DMS53 treated with DMSO at 0.1 percent for 48 hours (cell line): ENCODE measurements at regions not wholly inside any gene's neighbourhood (a gene's known extent, or its start where the extent isn't known, plus 50 kb on each side); places are given as distances from the start of the nearest gene placed in this dataset.
"Not testable (repeated sequence)": the region's sequence is repeated elsewhere in the genome, so short reads cannot be mapped to it uniquely, and the experiment has no call there.

ENCODE experiments used
- DNase-seq: peaks from one replicate; lab custom pipeline; 2025; ENCODE audit not compliant: unreplicated experiment; lab: John Stamatoyannopoulos, UW

GRCh38 chr7:130942211-130942964 lies 208.4 kb upstream of the KLF14 start:
- peak; percentile 70 for DNase-seq

- DNase-seq, result peak; percentile 72
These were observed 209.4 kb upstream of the KLF14 start for GRCh38 chr7:130943336-130943901.

DNA sequence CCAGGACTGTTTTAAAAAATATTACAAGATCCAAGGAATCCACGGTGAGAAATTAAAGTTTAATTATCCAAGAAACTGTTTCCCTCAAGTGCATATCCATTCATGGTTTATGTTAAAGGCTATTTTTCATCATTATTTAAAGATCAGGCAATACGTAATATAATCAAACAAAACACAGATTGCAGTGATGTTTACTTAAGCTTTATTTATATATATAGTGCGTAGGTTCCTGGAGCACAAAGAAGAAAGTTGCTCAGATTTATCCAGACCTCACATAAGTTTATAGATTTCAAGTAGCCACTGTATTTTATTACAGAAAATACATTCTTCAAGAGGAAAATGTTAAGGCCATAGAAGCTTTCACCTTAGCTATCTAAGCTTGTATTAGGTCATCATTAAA lies 210.0 kb upstream of the KLF14 start:
- DNase-seq, result no peak

- DNase-seq, result no peak
These were observed 211.0 kb upstream of the KLF14 start for GRCh38 chr7:130944997-130945396.

DNA sequence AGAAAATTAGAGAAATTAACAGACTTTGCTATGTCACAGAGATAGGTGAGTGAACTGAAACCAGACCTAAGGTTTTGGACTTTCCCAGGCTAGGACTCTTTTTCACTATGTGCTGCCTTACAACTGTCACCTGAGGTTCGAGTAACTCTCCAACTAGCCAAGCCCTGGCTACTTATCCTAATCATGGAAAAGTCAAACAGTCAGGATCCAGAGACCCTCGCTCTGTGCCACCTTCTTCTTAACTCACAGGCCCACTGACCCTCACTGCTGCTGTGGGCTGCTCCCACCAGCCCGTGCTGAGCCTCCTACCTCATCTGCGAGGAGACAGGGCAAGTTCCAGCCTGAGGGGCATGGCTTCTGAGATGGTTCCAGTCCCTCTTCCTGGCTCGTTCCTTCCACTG lies 211.4 kb upstream of the KLF14 start:
- no peak for DNase-seq

GRCh38 chr7:130946114-130946513 lies 212.1 kb upstream of the KLF14 start:
- no peak for DNase-seq

GRCh38 chr7:130947792-130948580 lies 214.0 kb upstream of the KLF14 start:
- DNase-seq, result no peak

DNA sequence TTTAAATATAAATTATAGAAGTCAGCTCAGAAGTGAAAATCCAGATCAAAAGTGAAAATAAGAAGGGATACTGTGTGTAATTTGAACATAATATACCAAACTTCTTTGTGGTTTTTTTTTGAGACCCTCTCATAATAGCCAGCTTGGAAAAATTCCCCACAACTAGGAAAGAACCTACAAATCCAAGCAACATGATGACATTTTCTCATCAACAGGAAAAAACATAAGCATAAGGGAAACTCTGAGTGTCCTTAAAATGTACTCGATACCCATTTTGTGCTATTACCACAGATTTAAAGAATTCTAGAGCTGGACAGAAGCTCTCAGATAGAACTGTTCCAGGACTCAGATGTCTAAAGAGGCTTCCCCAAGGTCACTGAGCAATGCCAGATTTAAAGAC lies 214.8 kb upstream of the KLF14 start:
- DNase-seq, result no peak

DNA sequence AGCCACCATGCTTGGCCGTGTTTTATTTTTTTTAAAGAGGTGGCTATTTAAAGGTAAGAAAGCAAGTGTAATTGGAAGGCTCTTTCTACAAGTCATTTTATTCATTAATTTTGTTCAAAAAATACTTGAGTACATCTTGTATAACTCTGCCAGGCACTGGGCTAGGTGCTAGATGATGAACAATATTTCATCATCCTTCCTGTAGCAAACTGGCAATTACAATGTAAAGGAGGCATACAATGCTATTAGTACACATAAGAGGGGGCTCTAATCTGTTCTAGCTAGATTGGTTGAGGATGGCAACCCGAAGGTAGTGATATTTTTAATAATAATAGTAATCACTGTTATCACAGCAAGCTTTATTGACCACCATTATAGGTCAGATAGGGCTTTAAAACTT lies 215.5 kb upstream of the KLF14 start:
- DNase-seq, result no peak

- DNase-seq, result no peak
These were observed 216.0 kb upstream of the KLF14 start for GRCh38 chr7:130950054-130950453.

- DNase-seq, result no peak
These were observed 216.7 kb upstream of the KLF14 start for GRCh38 chr7:130950741-130951140.

DNA sequence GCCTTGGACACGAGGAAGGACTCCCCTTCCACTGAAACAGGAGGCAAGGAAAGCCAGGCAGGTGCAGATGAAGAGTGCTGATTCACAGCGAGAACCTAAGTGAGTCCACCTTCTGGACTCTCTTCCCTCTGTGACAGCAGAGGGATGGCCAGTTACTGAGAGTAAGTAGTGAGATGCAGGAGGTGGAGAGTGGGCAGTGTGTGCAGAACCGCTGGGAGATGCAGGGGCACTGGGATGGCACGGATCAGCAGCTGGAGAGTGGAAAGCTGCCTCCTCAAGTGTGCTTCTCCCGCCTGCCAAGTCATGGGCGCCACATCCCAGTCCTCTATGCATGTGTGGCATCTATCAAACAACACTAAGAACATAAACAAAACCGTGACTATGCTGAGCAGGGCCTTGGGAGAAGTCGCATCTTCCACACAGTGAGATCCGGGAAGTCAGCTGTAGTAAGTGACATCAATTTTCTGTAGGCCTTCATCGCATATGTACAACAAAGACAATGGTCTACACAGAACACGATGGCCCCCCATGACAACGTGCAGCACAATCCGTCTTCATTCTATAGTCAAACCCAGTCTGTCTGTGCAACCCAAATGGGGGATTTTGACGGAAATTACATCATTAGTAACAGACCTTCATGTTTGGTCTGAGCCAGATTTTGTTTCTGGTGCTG lies 217.4 kb upstream of the KLF14 start:
- no peak for DNase-seq

DNA sequence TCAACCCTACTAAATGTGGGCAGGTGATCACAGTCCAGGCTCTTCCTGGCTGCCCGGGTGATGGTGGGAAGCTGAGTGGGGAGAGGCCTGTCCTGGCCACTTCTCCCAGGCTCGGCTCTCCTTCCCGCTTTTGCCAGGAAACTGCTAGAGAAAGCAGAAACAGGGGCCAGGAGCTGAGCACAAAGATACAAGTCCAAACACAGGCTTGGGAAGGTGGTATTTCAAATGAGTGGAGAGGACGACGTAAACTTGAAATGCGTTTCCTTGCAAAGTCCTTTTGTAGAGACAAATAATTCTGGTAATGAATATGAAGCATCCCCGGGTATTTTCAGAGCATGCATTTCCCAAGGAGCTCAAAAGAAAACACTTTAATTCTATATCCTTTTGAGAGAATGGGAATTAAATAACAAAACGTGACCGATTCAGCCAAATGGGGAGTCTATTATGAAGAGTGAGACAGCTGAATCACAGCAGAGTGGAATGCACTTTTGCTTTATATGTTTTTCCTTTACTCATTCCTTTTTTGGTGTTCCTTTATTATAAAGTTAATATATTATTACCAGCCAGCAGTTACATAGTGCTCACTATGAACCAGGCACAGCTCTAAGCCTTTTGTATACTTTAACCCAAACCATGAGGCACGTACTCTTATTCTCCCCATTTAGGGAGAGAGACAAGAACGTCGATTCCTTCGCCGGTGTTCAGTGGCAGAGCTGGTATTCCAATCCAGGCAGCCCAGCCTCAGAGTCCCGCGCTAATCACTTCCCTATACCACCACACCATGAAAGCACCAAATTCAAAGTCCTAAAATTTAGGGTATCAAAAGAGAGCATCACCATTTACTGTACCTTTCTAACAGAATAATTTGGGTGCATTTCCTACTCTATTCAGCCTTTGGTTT lies 218.2 kb upstream of the KLF14 start:
- no peak for DNase-seq

- DNase-seq, result no peak
These were observed 219.2 kb upstream of the KLF14 start for GRCh38 chr7:130953196-130953595.

- DNase-seq, result no peak
These were observed 221.0 kb upstream of the KLF14 start for GRCh38 chr7:130954918-130955564.

DNA sequence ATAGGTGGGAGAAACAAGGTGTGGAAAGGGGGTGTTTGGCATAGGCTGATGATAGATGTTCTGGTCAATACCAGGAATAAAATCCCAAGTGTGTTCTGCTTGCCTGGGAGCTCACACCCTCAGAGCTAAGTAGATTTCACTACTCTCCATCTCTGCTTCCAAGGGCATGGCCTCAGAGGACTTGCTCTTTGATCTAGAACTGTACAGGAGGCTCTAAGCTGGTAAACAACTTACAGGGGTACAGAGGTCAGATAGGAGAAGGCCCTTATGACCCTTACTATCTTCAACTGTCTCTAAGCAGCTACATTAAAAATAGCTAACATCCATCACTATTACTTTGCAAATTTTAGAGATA lies 221.5 kb upstream of the KLF14 start:
- no peak for DNase-seq

DNA sequence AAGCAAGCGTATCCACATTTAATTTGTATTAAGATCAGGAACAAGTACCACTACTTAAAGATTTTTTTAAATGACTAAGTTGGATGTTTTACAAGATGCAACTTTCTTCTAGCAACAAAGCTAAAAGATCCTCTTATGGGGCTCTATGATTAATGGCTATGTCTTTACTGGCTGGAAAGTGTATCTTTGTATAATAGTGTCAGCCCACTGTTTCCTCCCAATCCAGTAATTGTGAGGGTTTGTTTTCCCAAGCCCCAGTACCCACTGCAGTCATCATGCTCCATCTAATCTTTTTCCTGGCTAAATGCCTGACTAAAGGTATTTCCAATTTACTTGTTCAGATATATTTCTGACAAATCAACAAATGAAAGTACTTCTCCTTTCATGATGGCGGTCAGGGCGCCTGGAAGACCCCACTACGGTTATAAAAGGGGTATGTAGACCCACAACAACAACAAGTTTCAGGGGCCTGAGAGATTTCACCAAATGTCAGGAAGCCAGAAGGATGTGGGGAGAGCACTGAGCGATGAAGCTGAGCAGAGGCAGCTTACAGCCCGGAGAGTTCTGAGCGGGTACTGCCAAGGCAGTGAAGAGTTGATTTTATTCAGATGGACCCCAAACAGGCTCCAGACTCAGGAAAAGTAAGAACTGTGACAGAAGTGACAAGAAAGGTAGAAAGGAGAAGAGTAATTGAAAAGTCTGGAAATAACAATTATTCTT lies 222.6 kb upstream of the KLF14 start:
- no peak for DNase-seq

DNA sequence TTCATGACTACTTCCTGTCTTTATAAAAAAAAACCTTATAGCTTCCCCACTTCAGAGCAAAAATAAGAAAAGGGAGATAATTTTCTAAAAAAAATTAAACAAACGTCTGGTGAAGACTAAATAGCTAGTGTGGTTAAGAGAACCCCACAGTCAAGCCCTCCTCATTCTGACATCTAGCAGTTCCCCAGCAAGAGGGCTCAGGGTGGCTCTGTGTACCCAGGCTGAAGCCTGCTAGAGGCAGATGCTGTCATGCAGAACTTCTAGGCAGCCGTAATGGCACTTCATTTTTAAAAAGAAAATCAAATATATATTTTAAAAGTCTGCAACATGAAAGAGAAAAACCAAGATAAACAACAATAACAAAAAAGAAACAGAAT lies 223.1 kb upstream of the KLF14 start:
- DNase-seq, result no peak

DNA sequence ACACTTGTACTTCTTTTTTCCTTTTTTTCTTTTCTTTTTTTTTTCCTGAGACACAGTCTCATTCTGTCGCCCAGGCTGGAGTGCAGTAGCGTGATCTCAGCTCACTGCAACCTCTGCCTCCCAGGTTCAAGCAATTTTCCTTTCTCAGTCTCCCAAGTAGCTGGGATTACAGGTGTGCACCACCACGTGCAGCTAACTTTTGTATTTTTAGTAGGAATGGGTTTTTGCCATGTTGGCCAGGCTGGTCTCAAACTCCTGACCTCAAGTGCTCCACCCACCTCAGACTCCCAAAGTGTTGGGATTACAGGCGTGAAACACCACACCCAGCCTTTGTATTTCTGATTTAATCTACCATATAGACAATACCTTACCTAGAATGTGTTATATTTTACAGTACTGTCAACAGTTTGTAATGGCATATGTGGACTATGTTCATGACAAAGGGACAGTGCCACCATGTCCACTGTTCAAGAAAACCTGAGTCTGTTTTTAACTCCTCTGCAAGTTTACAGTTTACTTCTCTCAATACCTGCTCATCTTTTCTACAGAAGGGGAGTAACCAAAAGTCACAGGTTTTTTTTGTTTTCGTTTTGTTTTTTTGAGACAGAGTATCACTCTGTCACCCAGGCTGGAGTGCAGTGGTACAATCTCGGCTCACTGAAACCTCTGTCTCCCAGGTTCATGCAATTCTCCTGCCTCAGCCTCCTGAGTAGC lies 223.9 kb upstream of the KLF14 start:
- not testable (repeated sequence) for DNase-seq
